Kidney (tissue), 13 donors: ENCODE measurements at regions not wholly inside any gene's neighbourhood (a gene's known extent, or its start where the extent isn't known, plus 50 kb on each side); places are given as distances from the start of the nearest gene placed in this dataset.
A peak's percentile ranks its signal among the peaks of the same experiment; 100 is the strongest.

Experiments used
- DNase-seq, 5 donors: peaks; one replicate each; pipeline ENCODE4 v3.0.0-alpha.2; 2013 to 2020
- FAIRE-seq: peaks from 2 replicates; lab custom pipeline; 2012; peaks lifted over from hg19 to GRCh38; lab: Jason Lieb, UNC
- H3K27ac ChIP-seq, 2 donors: one replicate each; pipeline ENCODE4 v1.7.0; 2013; ENCODE audit warnings: low read depth in 2 of 2, low read length in 2 of 2, inconsistent platforms in 1 of 2
- H3K27me3 ChIP-seq: one replicate; pipeline ENCODE4 v1.7.1; 2013; ENCODE audit warnings: low read length, inconsistent platforms; ENCODE audit not compliant: control insufficient read depth, insufficient read depth
- H3K36me3 ChIP-seq, 3 donors: one replicate each; pipeline versions ENCODE4 v1.7.0 to v1.7.1; 2013; ENCODE audit warnings: low read length in 3 of 3, control low read depth in 1 of 3, inconsistent platforms in 1 of 3; ENCODE audit not compliant: insufficient read depth in 3 of 3, control insufficient read depth in 2 of 3
- H3K4me1 ChIP-seq, 3 donors: one replicate each; pipeline versions ENCODE4 v1.7.0 to v1.7.1; 2013; ENCODE audit warnings: low read length in 3 of 3, inconsistent platforms in 1 of 3, low read depth in 1 of 3; ENCODE audit not compliant: control insufficient read depth in 2 of 3, insufficient read depth in 2 of 3
- H3K4me3 ChIP-seq, 3 donors: one replicate each; pipeline versions ENCODE4 v1.7.0 to v1.8.1; 2013; ENCODE audit warnings: low read length in 3 of 3, control low read depth in 1 of 3, inconsistent platforms in 1 of 3
- H3K9ac ChIP-seq, 3 donors: one replicate each; pipeline versions ENCODE4 v1.7.0 to v1.7.1; 2013; ENCODE audit warnings: low read length in 3 of 3, control low read depth in 1 of 3, inconsistent platforms in 1 of 3
- H3K9me3 ChIP-seq, 3 donors: one replicate each; pipeline versions ENCODE4 v1.7.0 to v1.7.1; 2013; ENCODE audit warnings: low read length in 3 of 3, control low read depth in 1 of 3, inconsistent platforms in 1 of 3; ENCODE audit not compliant: control insufficient read depth in 2 of 3, insufficient read depth in 1 of 3
- CTCF ChIP-seq: IDR thresholded peaks from 3 replicates; pipeline ENCODE4 v1.5.1; 2012; ENCODE audit warnings: mild to moderate bottlenecking, moderate library complexity, borderline replicate concordance; ENCODE audit not compliant: insufficient read depth; ENCODE audit errors: extremely low read depth
- intact Hi-C: fragments of 100-400 bp; cut with DNase I; formaldehyde crosslinking; loops from one replicate; pipeline ENCODE4 v1.11.1; 2022
- donor health status: control.
- donor health status: control.
- donor health status: control.
- donor health status: control.
- donor health status: control.
- donor health status: DM: yes; HTN: yes; CAD: no.
- donor health status: Normal renal cell carcinoma (clear cell type).

- DNase-seq: peak in 2 of 5 donors; percentile 42 to 55
- Histone ChIP-seq H3K9ac (no peak overlapping the region), H3K4me1 (peaks cover 0 to 5% (median 2%) of the 10 kb centered on the region in 3 donors), H3K4me3 (no peak overlapping the region), H3K36me3 (no peaks in the 10 kb centered on the region), H3K27ac (peak overlapping the region in 1 of 2 donors; percentile 33), H3K9me3 (no peaks in the 10 kb centered on the region), H3K27me3 (no peaks in the 10 kb centered on the region)
- TF ChIP-seq CTCF: no peak
- intact Hi-C loops: no loop called here
- FAIRE-seq: peak; percentile 90
Observed at GRCh38 chr12:67592228-67593011, 56.1 kb upstream of the DYRK2 start.

- Histone ChIP-seq H3K36me3 (no peaks in the 10 kb centered on the region), H3K9me3 (no peaks in the 10 kb centered on the region), H3K27ac (peak overlapping the region in 1 of 2 donors; percentile 33), H3K9ac (no peak overlapping the region), H3K27me3 (no peaks in the 10 kb centered on the region), H3K4me1 (peaks cover 0 to 5% (median 2%) of the 10 kb centered on the region in 3 donors), H3K4me3 (no peak overlapping the region)
- intact Hi-C loops: no loop called here
- no peak for FAIRE-seq
- no peak for TF ChIP-seq CTCF
- DNase-seq: peak in 3 of 5 donors; percentile 17 to 66 (median 58)
Observed at GRCh38 chr12:67593041-67593440, 55.5 kb upstream of the DYRK2 start.

GRCh38 chr12:67593461-67594330 is 54.8 kb upstream of the DYRK2 start:
- H3K4me1 ChIP-seq: peaks cover 0 to 5% (median 2%) of the 10 kb centered on the region in 3 donors
- no peak for FAIRE-seq
- H3K9me3 ChIP-seq: no peaks in the 10 kb centered on the region
- H3K36me3 ChIP-seq: no peaks in the 10 kb centered on the region
- DNase-seq: no peak
- no peak for TF ChIP-seq CTCF
- no peak overlapping the region for H3K4me3 ChIP-seq
- no peak overlapping the region for H3K27ac ChIP-seq
- no peaks in the 10 kb centered on the region for H3K27me3 ChIP-seq
- no peak overlapping the region for H3K9ac ChIP-seq
- intact Hi-C loops: no loop called here
